ENCODE measurements at regions not wholly inside any gene's neighbourhood (a gene's known extent, or its start where the extent isn't known, plus 50 kb on each side); places are given as distances from the start of the nearest gene placed in this dataset.

DNA sequence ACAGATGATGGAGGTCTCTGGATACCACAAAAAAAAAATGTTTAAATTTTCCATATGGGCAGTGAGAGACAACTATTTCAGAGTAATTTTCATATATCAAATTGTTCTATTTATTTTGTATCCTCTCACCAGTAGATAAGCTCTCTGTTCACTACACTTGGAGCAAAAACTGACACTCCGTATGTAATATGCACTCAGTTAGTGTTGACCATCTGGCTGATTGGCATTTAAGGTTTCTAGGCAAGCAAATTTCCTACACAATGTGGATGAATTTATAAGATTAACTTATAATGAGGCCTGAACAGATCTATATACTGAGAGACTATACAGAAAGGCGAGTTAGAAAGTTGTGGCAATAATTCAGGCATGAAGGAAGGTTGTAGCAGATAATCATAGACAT lies 836.5 kb upstream of the SEMA6D start:
- TF ChIP-seq POLR2AphosphoS5 (IDR thresholded peaks at IDR 0.05; ENCODE audit: low read depth, low read length) (no peak), SIN3A (IDR thresholded peaks at IDR 0.05; ENCODE audit: borderline replicate concordance, insufficient read depth, low read length) (no peak)
- TF ChIP-seq, protein P1, sequence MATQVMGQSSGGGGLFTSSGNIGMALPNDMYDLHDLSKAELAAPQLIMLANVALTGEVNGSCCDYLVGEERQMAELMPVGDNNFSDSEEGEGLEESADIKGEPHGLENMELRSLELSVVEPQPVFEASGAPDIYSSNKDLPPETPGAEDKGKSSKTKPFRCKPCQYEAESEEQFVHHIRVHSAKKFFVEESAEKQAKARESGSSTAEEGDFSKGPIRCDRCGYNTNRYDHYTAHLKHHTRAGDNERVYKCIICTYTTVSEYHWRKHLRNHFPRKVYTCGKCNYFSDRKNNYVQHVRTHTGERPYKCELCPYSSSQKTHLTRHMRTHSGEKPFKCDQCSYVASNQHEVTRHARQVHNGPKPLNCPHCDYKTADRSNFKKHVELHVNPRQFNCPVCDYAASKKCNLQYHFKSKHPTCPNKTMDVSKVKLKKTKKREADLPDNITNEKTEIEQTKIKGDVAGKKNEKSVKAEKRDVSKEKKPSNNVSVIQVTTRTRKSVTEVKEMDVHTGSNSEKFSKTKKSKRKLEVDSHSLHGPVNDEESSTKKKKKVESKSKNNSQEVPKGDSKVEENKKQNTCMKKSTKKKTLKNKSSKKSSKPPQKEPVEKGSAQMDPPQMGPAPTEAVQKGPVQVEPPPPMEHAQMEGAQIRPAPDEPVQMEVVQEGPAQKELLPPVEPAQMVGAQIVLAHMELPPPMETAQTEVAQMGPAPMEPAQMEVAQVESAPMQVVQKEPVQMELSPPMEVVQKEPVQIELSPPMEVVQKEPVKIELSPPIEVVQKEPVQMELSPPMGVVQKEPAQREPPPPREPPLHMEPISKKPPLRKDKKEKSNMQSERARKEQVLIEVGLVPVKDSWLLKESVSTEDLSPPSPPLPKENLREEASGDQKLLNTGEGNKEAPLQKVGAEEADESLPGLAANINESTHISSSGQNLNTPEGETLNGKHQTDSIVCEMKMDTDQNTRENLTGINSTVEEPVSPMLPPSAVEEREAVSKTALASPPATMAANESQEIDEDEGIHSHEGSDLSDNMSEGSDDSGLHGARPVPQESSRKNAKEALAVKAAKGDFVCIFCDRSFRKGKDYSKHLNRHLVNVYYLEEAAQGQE (IDR thresholded peaks at IDR 0.05; ENCODE audit: insufficient read depth in 1 of 2, low read depth in 2 of 2, low read length in 2 of 2): no peak
